K562 (cell line): ENCODE measurements at regions not wholly inside any gene's neighbourhood (a gene's known extent, or its start where the extent isn't known, plus 50 kb on each side); places are given as distances from the start of the nearest gene placed in this dataset.

Experiments
- ATAC-seq: fragments of 200-7000 bp; cut with Tn5 transposase; 3 replicates; pipeline ENCODE4 v1.9.1; 2020; ENCODE audit warnings: moderate library complexity
- BruUV-seq: library from RNA; stranded (reverse); fragments of 400-500 nt; replicated peaks from 2 replicates; lab custom pipeline; 2021; lab: Mats Ljungman, UMichigan
- CTCF ChIA-PET: fragments of 300-600 bp; formaldehyde crosslinking; extraction: SDS; loops from one replicate; lab custom pipeline; 2021; ENCODE audit warnings: low intra/inter-chr PET ratio; lab: Yijun Ruan, JAX
- POLR2A ChIA-PET: fragments of 300-600, 350-650 bp; sonication (Branson Sonifier 250); formaldehyde crosslinking; extraction: SDS; loops from one replicate; lab custom pipeline; 2021; ENCODE audit warnings: antibody characterized with exemption, inconsistent platforms; lab: Yijun Ruan, JAX
- DNase-seq, 4 experiments: peaks; one replicate each; pipeline versions ENCODE4 v3.0.0 to v3.0.0-alpha.2; 2011 to 2018; ENCODE audit warnings: low spot score in 3 of 4, mixed read lengths in 3 of 4; ENCODE audit errors: extremely low read depth in 1 of 4
- FAIRE-seq: peaks from 2 replicates; lab custom pipeline; 2011; peaks lifted over from hg19 to GRCh38; lab: Jason Lieb, UNC
- H2AFZ ChIP-seq: 2 replicates; pipeline ENCODE4 v1.6.0; 2011; ENCODE audit warnings: low read depth, low read length, control low read depth, inconsistent platforms
- H3K27ac ChIP-seq: fragments of 200-600 bp; 3 replicates; pipeline ENCODE4 v1.8.0; 2011; ENCODE audit warnings: low read depth, mild to moderate bottlenecking, control low read depth, inconsistent platforms, low read length, moderate library complexity, mixed read lengths; ENCODE audit errors: extremely low read depth
- H3K27me3 ChIP-seq, 2 experiments: fragments of 300-600 bp in 1 of 2; 2 replicates in 1 of 2; 3 replicates in 1 of 2; pipeline versions ENCODE4 v1.6.0 to v1.8.0; 2011; ENCODE audit warnings: inconsistent platforms in 2 of 2, low read length in 2 of 2, mild to moderate bottlenecking in 1 of 2, mixed read lengths in 1 of 2, moderate library complexity in 1 of 2; ENCODE audit not compliant: control insufficient read depth in 2 of 2, insufficient read depth in 2 of 2
- H3K36me3 ChIP-seq: fragments of 300-600 bp; 3 replicates; pipeline ENCODE4 v1.8.0; 2011; ENCODE audit warnings: mild to moderate bottlenecking, low read length, inconsistent platforms; ENCODE audit not compliant: control insufficient read depth, insufficient read depth
- H3K4me1 ChIP-seq, 2 experiments: fragments of 200-600 bp in 1 of 2; replicated peaks in 1 of 2; 2 replicates in 1 of 2; 3 replicates in 1 of 2; pipeline versions ENCODE4 v1.5.1 to v1.8.0; 2011; ENCODE audit warnings: inconsistent platforms in 2 of 2, low read length in 2 of 2, mild to moderate bottlenecking in 1 of 2, mixed read lengths in 1 of 2, moderate library complexity in 1 of 2; ENCODE audit not compliant: control insufficient read depth in 2 of 2, insufficient read depth in 2 of 2
- H3K4me2 ChIP-seq: 2 replicates; pipeline ENCODE4 v1.6.1; 2011; ENCODE audit warnings: low read length, control low read depth, inconsistent platforms, mixed read lengths; ENCODE audit not compliant: insufficient read depth
- H3K4me3 ChIP-seq: fragments of 200-600 bp; sonication (generic), shearing (Covaris generic); 2 replicates; pipeline ENCODE4 v1.5.1; 2016; ENCODE audit warnings: control low read depth, inconsistent platforms
- H3K79me2 ChIP-seq: fragments of 200-600 bp; 3 replicates; pipeline ENCODE4 v1.8.0; 2011; ENCODE audit warnings: low read length, inconsistent platforms; ENCODE audit not compliant: control insufficient read depth, insufficient read depth
- H3K9ac ChIP-seq, 2 experiments: 2 replicates each; pipeline versions ENCODE4 v1.6.0 to v1.6.1; 2011; ENCODE audit warnings: low read depth in 2 of 2, low read length in 2 of 2, control low read depth in 1 of 2, inconsistent platforms in 1 of 2, mild to moderate bottlenecking in 1 of 2, mixed read lengths in 1 of 2; ENCODE audit not compliant: insufficient read depth in 1 of 2
- H3K9me1 ChIP-seq: one replicate; pipeline ENCODE4 v1.6.0; 2011; ENCODE audit warnings: inconsistent platforms, mild to moderate bottlenecking, low read length, moderate library complexity; ENCODE audit not compliant: control insufficient read depth, insufficient read depth
- H3K9me3 ChIP-seq: replicated peaks from 2 replicates; pipeline ENCODE4 v1.5.1; 2011; ENCODE audit warnings: low read depth, low read length, inconsistent platforms; ENCODE audit not compliant: control insufficient read depth, insufficient read depth
- H4K20me1 ChIP-seq: replicated peaks from 2 replicates; pipeline ENCODE4 v1.6.1; 2011; ENCODE audit warnings: low read length, inconsistent platforms, mixed read lengths; ENCODE audit not compliant: control insufficient read depth, insufficient read depth
- HMGXB4 ChIP-seq: sonication (generic); formaldehyde crosslinking; IDR thresholded peaks from 2 replicates; pipeline ENCODE4 v1.8.1; 2023; ENCODE audit warnings: mild to moderate bottlenecking, missing genetic modification reagents
- NRF1 ChIP-seq, 2 experiments: fragments of 450-650 bp; IDR thresholded peaks in 1 of 2; conservative IDR thresholded peaks in 1 of 2; 2 replicates each; pipeline ENCODE4 v1.6.1; 2014; ENCODE audit warnings: mild to moderate bottlenecking in 2 of 2
- PRPF4 ChIP-seq: fragments of 200-400 bp; formaldehyde crosslinking; IDR thresholded peaks from one replicate; pipeline ENCODE4 v1.6.1; 2017; ENCODE audit warnings: low read length, low read depth, mild to moderate bottlenecking; ENCODE audit not compliant: insufficient read depth, poor library complexity, severe bottlenecking
- SMARCE1 ChIP-seq: fragments of 450-650 bp; IDR thresholded peaks from 2 replicates; pipeline ENCODE4 v1.7.1; 2016; ENCODE audit warnings: mild to moderate bottlenecking
- TEAD2 ChIP-seq: fragments of 450-650 bp; IDR thresholded peaks from 2 replicates; pipeline ENCODE4 v1.6.1; 2016; ENCODE audit warnings: missing genetic modification characterization, control low read depth, missing compliant biosample characterization
- ZC3H4 ChIP-seq: sonication (generic); formaldehyde crosslinking; IDR thresholded peaks from 2 replicates; pipeline ENCODE4 v1.9.0; 2021; ENCODE audit warnings: missing genetic modification reagents, borderline replicate concordance
- WGBS: fragments of 100-300 bp; shearing (Covaris generic); methylation state at CpG from one replicate; pipeline ENCODE4 v1.1.6; 2016; ENCODE audit warnings: low coverage, mixed read lengths; ENCODE audit not compliant: insufficient coverage; ENCODE audit errors: missing lambda C conversion rate; 5-methylcytosine and 5-hydroxymethylcytosine counted together
- in situ Hi-C: fragments of 300-500 bp; cut with MboI; formaldehyde crosslinking; loops from 4 replicates; pipeline ENCODE4 v1.15.0; 2018; ENCODE audit warnings: inconsistent platforms, mixed read lengths
- intact Hi-C: fragments of 100-400 bp; cut with micrococcal nuclease; formaldehyde crosslinking; loops from 2 replicates; pipeline ENCODE4 v1.14.2; 2022

GRCh38 chrX:67050760-67051159 lies 411.9 kb upstream of the EDA2R start:
- H3K9me3 ChIP-seq: no peaks in the 10 kb centered on the region
- ChIA-PET POLR2A (no interaction called here), CTCF (no interaction called here)
- H3K27me3 ChIP-seq: no peaks in the 10 kb centered on the region
- H3K36me3 ChIP-seq: no peaks in the 10 kb centered on the region
- no peaks in the 10 kb centered on the region for H3K79me2 ChIP-seq
- H3K4me2 ChIP-seq: no peak overlapping the region
- no peak for TF ChIP-seq ZC3H4 (CRISPR knock-in tag)
- no peak for TF ChIP-seq TEAD2 (tag)
- TF ChIP-seq NRF1 (conservative IDR thresholded peaks at IDR 0.05 in 1 of 2, IDR thresholded peaks at IDR 0.05 in 1 of 2): no peak
- H2AFZ ChIP-seq: no peak overlapping the region
- ATAC-seq: no peak
- in situ Hi-C loops (no loop called here), intact Hi-C loops (no loop called here)
- H3K9me1 ChIP-seq: no peaks in the 10 kb centered on the region
- BruUV-seq: no TSS peak
- no peak overlapping the region for H3K4me3 ChIP-seq
- DNase-seq: no peak
- WGBS: 0% methylated on average over 1 of the region's 1 CpG
- H3K27ac ChIP-seq: no peak overlapping the region
- no peak overlapping the region for H3K9ac ChIP-seq
- no peak for FAIRE-seq
- H3K4me1 ChIP-seq: no peaks in the 10 kb centered on the region
- H4K20me1 ChIP-seq: no peaks in the 10 kb centered on the region

DNA sequence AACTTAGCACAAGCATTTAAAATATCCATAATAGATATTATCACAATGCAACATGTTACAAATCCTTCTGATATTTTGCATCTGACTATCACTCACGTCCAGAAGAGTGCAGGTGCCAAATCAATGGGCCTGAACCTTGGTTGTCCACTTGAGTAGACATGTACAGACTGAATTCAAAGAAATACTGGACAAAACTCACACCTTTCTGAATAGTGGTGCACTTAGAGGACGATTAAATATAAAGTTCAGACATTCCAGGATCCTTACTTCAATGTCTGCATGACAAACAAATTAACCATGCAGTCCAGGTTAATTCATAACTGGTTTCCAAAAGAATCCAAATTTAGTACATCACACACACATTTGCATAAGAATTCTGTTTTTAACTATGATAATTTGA lies 406.0 kb upstream of the EDA2R start:
- intact Hi-C loops (no loop called here), in situ Hi-C loops (no loop called here)
- no peaks in the 10 kb centered on the region for H3K27me3 ChIP-seq
- BruUV-seq: no TSS peak
- no peaks in the 10 kb centered on the region for H4K20me1 ChIP-seq
- FAIRE-seq: no peak
- ChIA-PET CTCF (no interaction called here), POLR2A (no interaction called here)
- H3K79me2 ChIP-seq: no peaks in the 10 kb centered on the region
- H3K4me3 ChIP-seq: no peak overlapping the region
- H3K9me1 ChIP-seq: no peaks in the 10 kb centered on the region
- no peak overlapping the region for H3K9ac ChIP-seq
- WGBS: 0% methylated on average over 2 of the region's 2 CpGs
- DNase-seq: no peak
- H3K36me3 ChIP-seq: no peaks in the 10 kb centered on the region
- H3K4me2 ChIP-seq: no peak overlapping the region
- H3K9me3 ChIP-seq: no peaks in the 10 kb centered on the region
- H3K27ac ChIP-seq: no peak overlapping the region
- H2AFZ ChIP-seq: no peak overlapping the region
- no peak for ATAC-seq
- H3K4me1 ChIP-seq: no peaks in the 10 kb centered on the region
- no peak for TF ChIP-seq HMGXB4 (CRISPR knock-in tag)
- no peak for TF ChIP-seq SMARCE1
- TF ChIP-seq PRPF4: no peak
